ENCODE measurements at regions not wholly inside any gene's neighbourhood (a gene's known extent, or its start where the extent isn't known, plus 50 kb on each side); places are given as distances from the start of the nearest gene placed in this dataset.
A peak's percentile ranks its signal among the peaks of the same experiment; 100 is the strongest.

GRCh38 chr5:102666164-102666946 lies 88.8 kb upstream of the PAM start:
- no peak overlapping the region for H3K27ac ChIP-seq (ENCODE audit: low read depth, low read length)
- no peak overlapping the region for H3K4me2 ChIP-seq (ENCODE audit: low read length)
- H3K36me3 Mint-ChIP-seq (ENCODE audit: low read depth, unreplicated experiment): no peaks in the 10 kb centered on the region
- H3K9me3 ChIP-seq (ENCODE audit: insufficient read depth, low read depth, low read length): no peaks in the 10 kb centered on the region
- H4K20me1 ChIP-seq (ENCODE audit: insufficient read depth, low read length): no peaks in the 10 kb centered on the region
- no peaks in the 10 kb centered on the region for H3K9me3 Mint-ChIP-seq (ENCODE audit: unreplicated experiment)
- peaks cover 3% of the 10 kb centered on the region for H3K27me3 ChIP-seq (ENCODE audit: insufficient read depth, low read length)
- H3K4me3 ChIP-seq (ENCODE audit: insufficient read depth, low read depth, low read length): no peak overlapping the region
- no peak overlapping the region for H3K27ac Mint-ChIP-seq (ENCODE audit: unreplicated experiment)
- TF ChIP-seq CTCF (IDR thresholded peaks at IDR 0.05; ENCODE audit: insufficient read depth, low read depth, low read length) (no peak), EZH2 (IDR thresholded peaks at IDR 0.05; ENCODE audit: insufficient read depth, low read length) (no peak)
- FAIRE-seq (no peak), DNase-seq (ENCODE audit: low read depth) (peak; percentile 57)
- H3K27me3 Mint-ChIP-seq (ENCODE audit: low read depth, unreplicated experiment): peaks cover 2% of the 10 kb centered on the region
- no peak overlapping the region for H3K9ac ChIP-seq (ENCODE audit: low read length)
- H3K4me3 Mint-ChIP-seq (ENCODE audit: unreplicated experiment): no peak overlapping the region
- H3K79me2 ChIP-seq (ENCODE audit: insufficient read depth, low read length): no peaks in the 10 kb centered on the region
- no peaks in the 10 kb centered on the region for H3K4me1 ChIP-seq (ENCODE audit: insufficient read depth, low read length)
- no peak overlapping the region for H2AFZ ChIP-seq (ENCODE audit: low read depth, low read length)
- H3K36me3 ChIP-seq (ENCODE audit: insufficient read depth, low read length): no peaks in the 10 kb centered on the region
- H3K4me1 Mint-ChIP-seq (ENCODE audit: low read depth, unreplicated experiment): no peaks in the 10 kb centered on the region

GRCh38 chr5:102668220-102668932 lies 86.7 kb upstream of the PAM start:
- H3K9me3 ChIP-seq (ENCODE audit: insufficient read depth, low read depth, low read length): no peaks in the 10 kb centered on the region
- Mint-ChIP-seq H3K36me3 (ENCODE audit: low read depth, unreplicated experiment) (no peaks in the 10 kb centered on the region), H3K27me3 (ENCODE audit: low read depth, unreplicated experiment) (peaks cover 2% of the 10 kb centered on the region), H3K27ac (ENCODE audit: unreplicated experiment) (no peak overlapping the region), H3K4me1 (ENCODE audit: low read depth, unreplicated experiment) (no peaks in the 10 kb centered on the region), H3K4me3 (ENCODE audit: unreplicated experiment) (no peak overlapping the region), H3K9me3 (ENCODE audit: unreplicated experiment) (no peaks in the 10 kb centered on the region)
- no peaks in the 10 kb centered on the region for H3K4me1 ChIP-seq (ENCODE audit: insufficient read depth, low read length)
- H4K20me1 ChIP-seq (ENCODE audit: insufficient read depth, low read length): no peaks in the 10 kb centered on the region
- TF ChIP-seq EZH2 (IDR thresholded peaks at IDR 0.05; ENCODE audit: insufficient read depth, low read length) (no peak), CTCF (IDR thresholded peaks at IDR 0.05; ENCODE audit: insufficient read depth, low read depth, low read length) (no peak)
- no peaks in the 10 kb centered on the region for H3K79me2 ChIP-seq (ENCODE audit: insufficient read depth, low read length)
- H3K36me3 ChIP-seq (ENCODE audit: insufficient read depth, low read length): no peaks in the 10 kb centered on the region
- H3K9ac ChIP-seq (ENCODE audit: low read length): no peak overlapping the region
- H3K4me2 ChIP-seq (ENCODE audit: low read length): no peak overlapping the region
- no peak overlapping the region for H3K27ac ChIP-seq (ENCODE audit: low read depth, low read length)
- no peak overlapping the region for H2AFZ ChIP-seq (ENCODE audit: low read depth, low read length)
- peaks cover 3% of the 10 kb centered on the region for H3K27me3 ChIP-seq (ENCODE audit: insufficient read depth, low read length)
- FAIRE-seq: no peak
- no peak for DNase-seq (ENCODE audit: low read depth)
- H3K4me3 ChIP-seq (ENCODE audit: insufficient read depth, low read depth, low read length): no peak overlapping the region
